SK-N-SH (cell line): ENCODE measurements at regions not wholly inside any gene's neighbourhood (a gene's known extent, or its start where the extent isn't known, plus 50 kb on each side); places are given as distances from the start of the nearest gene placed in this dataset.

Experiments used
- CTCF ChIA-PET: fragments of 300-600, 350-600 bp; formaldehyde crosslinking; extraction: SDS; loops from one replicate; lab custom pipeline; 2021; lab: Yijun Ruan, JAX
- POLR2A ChIA-PET: fragments of 350-600 bp; sonication (Branson Sonifier 250); formaldehyde crosslinking; extraction: SDS; loops from one replicate; lab custom pipeline; 2020; ENCODE audit warnings: antibody characterized with exemption, inconsistent platforms; lab: Yijun Ruan, JAX
- DNase-seq: peaks from one replicate; pipeline ENCODE4 v3.0.0; 2012
- H2AFZ ChIP-seq: fragments of 200-600 bp; sonication (generic); 2 replicates; pipeline ENCODE4 v1.8.1; 2016; ENCODE audit warnings: antibody characterized with exemption, mild to moderate bottlenecking, low read depth
- H3F3A ChIP-seq: fragments of 200-600 bp; sonication (generic); replicated peaks from 2 replicates; pipeline ENCODE3; 2016; ENCODE audit warnings: antibody characterized with exemption, mild to moderate bottlenecking; ENCODE audit not compliant: insufficient read depth
- H3K27ac ChIP-seq, 2 experiments: fragments of 200-500 bp in 1 of 2; fragments of 200-600 bp in 1 of 2; sonication (Bioruptor generic) in 1 of 2; sonication (generic), shearing (Covaris generic) in 1 of 2; 2 replicates each; pipeline versions ENCODE4 v1.5.1 to v1.6.1; 2014 to 2016; ENCODE audit warnings: low read depth in 2 of 2, inconsistent platforms in 1 of 2, low read length in 1 of 2, mild to moderate bottlenecking in 1 of 2, mixed read lengths in 1 of 2
- H3K27me3 ChIP-seq: fragments of 200-600 bp; sonication (generic), shearing (Covaris generic); 2 replicates; pipeline ENCODE4 v1.6.1; 2016; ENCODE audit warnings: mixed run types; ENCODE audit not compliant: insufficient read depth
- H3K36me3 ChIP-seq, 2 experiments: fragments of 200-500 bp in 1 of 2; fragments of 200-600 bp in 1 of 2; sonication (Bioruptor generic) in 1 of 2; sonication (generic) in 1 of 2; replicated peaks in 1 of 2; 2 replicates each; pipeline versions ENCODE3 to v1.5.1; 2014 to 2016; ENCODE audit warnings: low read length in 1 of 2, mild to moderate bottlenecking in 1 of 2; ENCODE audit not compliant: insufficient read depth in 2 of 2, control insufficient read depth in 1 of 2
- H3K4me1 ChIP-seq, 2 experiments: fragments of 200-500 bp in 1 of 2; fragments of 200-600 bp in 1 of 2; sonication (Bioruptor generic) in 1 of 2; sonication (generic), shearing (Covaris generic) in 1 of 2; 2 replicates each; pipeline versions ENCODE4 v1.5.1 to v1.6.1; 2014 to 2016; ENCODE audit warnings: low read depth in 1 of 2, low read length in 1 of 2, mixed run types in 1 of 2; ENCODE audit not compliant: insufficient read depth in 2 of 2, control insufficient read depth in 1 of 2
- H3K4me2 ChIP-seq: fragments of 200-600 bp; sonication (generic), shearing (Covaris generic); 2 replicates; pipeline ENCODE4 v1.6.1; 2017; ENCODE audit warnings: mixed run types
- H3K4me3 ChIP-seq, 2 experiments: fragments of 200-500 bp in 1 of 2; fragments of 200-600 bp in 1 of 2; sonication (Bioruptor generic) in 1 of 2; sonication (generic), shearing (Covaris generic) in 1 of 2; 2 replicates each; pipeline versions ENCODE4 v1.5.1 to v1.8.1; 2014 to 2016; ENCODE audit warnings: low read depth in 2 of 2, inconsistent platforms in 1 of 2, low read length in 1 of 2, mild to moderate bottlenecking in 1 of 2, mixed read lengths in 1 of 2, moderate library complexity in 1 of 2
- H3K79me2 ChIP-seq: fragments of 200-600 bp; sonication (generic); 2 replicates; pipeline ENCODE4 v1.8.1; 2017; ENCODE audit warnings: mild to moderate bottlenecking; ENCODE audit not compliant: insufficient read depth
- H3K9ac ChIP-seq: fragments of 200-600 bp; sonication (generic); 2 replicates; pipeline ENCODE4 v1.6.1; 2017; ENCODE audit warnings: mixed run types
- H3K9me2 ChIP-seq: fragments of 200-600 bp; sonication (generic); 2 replicates; pipeline ENCODE4 v1.6.1; 2017; ENCODE audit warnings: mixed run types
- H3K9me3 ChIP-seq: fragments of 200-600 bp; sonication (generic); 2 replicates; pipeline ENCODE4 v1.6.1; 2017; ENCODE audit warnings: mixed run types, mild to moderate bottlenecking, moderate library complexity
- H4K20me1 ChIP-seq: fragments of 200-600 bp; sonication (generic); 2 replicates; pipeline ENCODE4 v1.6.1; 2017; ENCODE audit warnings: mild to moderate bottlenecking, mixed run types; ENCODE audit not compliant: insufficient read depth
- EP300 ChIP-seq, 2 experiments: IDR thresholded peaks; 2 replicates each; pipeline versions ENCODE4 v1.4.0 to v1.6.1; 2012; ENCODE audit warnings: borderline replicate concordance in 1 of 2, low read depth in 1 of 2, low read length in 1 of 2
- FOXJ3 ChIP-seq: sonication (generic); formaldehyde crosslinking; IDR thresholded peaks from 2 replicates; pipeline ENCODE4 v1.5.1; 2020; ENCODE audit warnings: mild to moderate bottlenecking, missing genetic modification reagents
- GABPA ChIP-seq: IDR thresholded peaks from 2 replicates; pipeline ENCODE4 v1.4.0; 2012; ENCODE audit warnings: low read depth, mild to moderate bottlenecking
- GATA2 ChIP-seq: sonication (generic); formaldehyde crosslinking; IDR thresholded peaks from 2 replicates; pipeline ENCODE4 v1.5.0; 2020; ENCODE audit warnings: mild to moderate bottlenecking, missing genetic modification reagents
- MAX ChIP-seq: IDR thresholded peaks from 2 replicates; pipeline ENCODE4 v1.4.0; 2012; ENCODE audit warnings: low read depth
- MEF2A ChIP-seq: IDR thresholded peaks from 2 replicates; pipeline ENCODE4 v1.4.0; 2012; ENCODE audit warnings: low read depth, borderline replicate concordance
- MXI1 ChIP-seq: IDR thresholded peaks from 2 replicates; pipeline ENCODE4 v1.6.1; 2012; ENCODE audit warnings: mild to moderate bottlenecking, low read depth, low read length, improper control_type of control experiment
- NFIC ChIP-seq: IDR thresholded peaks from 2 replicates; pipeline ENCODE4 v1.4.0; 2012; ENCODE audit warnings: borderline replicate concordance
- PBX3 ChIP-seq: IDR thresholded peaks from 2 replicates; pipeline ENCODE4; 2012
- POLR2AphosphoS5 ChIP-seq: IDR thresholded peaks from 2 replicates; pipeline ENCODE4 v1.6.1; 2012; ENCODE audit warnings: low read depth, low read length
- RCOR1 ChIP-seq: fragments of 150-350 bp; IDR thresholded peaks from 2 replicates; pipeline ENCODE4 v1.6.1; 2017; ENCODE audit warnings: antibody characterized with exemption, low read length
- REST ChIP-seq: IDR thresholded peaks from 2 replicates; pipeline ENCODE4 v1.6.1; 2012; ENCODE audit warnings: mild to moderate bottlenecking, low read depth, low read length, moderate library complexity
- SMC3 ChIP-seq: IDR thresholded peaks from 2 replicates; pipeline ENCODE4 v1.6.1; 2012; ENCODE audit warnings: low read depth, low read length, improper control_type of control experiment
- TAF1 ChIP-seq: IDR thresholded peaks from 2 replicates; pipeline ENCODE4 v1.6.1; 2012; ENCODE audit warnings: low read depth, mild to moderate bottlenecking, low read length, moderate library complexity, borderline replicate concordance
- TCF12 ChIP-seq: IDR thresholded peaks from 2 replicates; pipeline ENCODE4 v1.4.0; 2012
- USF1 ChIP-seq: IDR thresholded peaks from 2 replicates; pipeline ENCODE4 v1.4.0; 2012; ENCODE audit warnings: low read depth, borderline replicate concordance
- WGBS: methylation state at CpG from one replicate; pipeline ENCODE4 v1.1.6; 2017; ENCODE audit warnings: low lambda C conversion rate; 5-methylcytosine and 5-hydroxymethylcytosine counted together
- TF ChIP-seq, protein P1 (sequence below): fragments of 150-350 bp; IDR thresholded peaks from 2 replicates; pipeline ENCODE4 v1.6.1; 2017; ENCODE audit warnings: antibody characterized with exemption, low read length, low read depth, borderline replicate concordance

- Histone ChIP-seq H3K9me3 (peaks cover 6% of the 10 kb centered on the region; the same call in 1 of the 2 replicates), H3K4me1 (no peaks in the 10 kb centered on the region), H4K20me1 (no peaks in the 10 kb centered on the region), H2AFZ (no peak overlapping the region), H3K4me2 (no peak overlapping the region), H3K27ac (no peak overlapping the region), H3F3A (no peaks in the 10 kb centered on the region), H3K4me3 (no peak overlapping the region), H3K36me3 (no peaks in the 10 kb centered on the region), H3K9ac (no peak overlapping the region), H3K79me2 (no peaks in the 10 kb centered on the region), H3K9me2 (no peaks in the 10 kb centered on the region), H3K27me3 (no peaks in the 10 kb centered on the region)
- DNase-seq = no peak
- ChIA-PET CTCF (interaction anchor here (0.6 to 1.0 kb wide), 2 partner anchors 16 to 23 kb away, joined by 3 read pairs; no protein-coding TSS in a partner anchor), POLR2A (no interaction called here)
- WGBS = 43% methylated on average over 2 of the region's 2 CpGs
- TF ChIP-seq FOXJ3 (CRISPR knock-in tag) (no peak), NFIC (no peak), MAX (no peak), PBX3 (no peak), RCOR1 (no peak), EP300 (IDR thresholded peaks at IDR 0.05; ENCODE audit: borderline replicate concordance in 1 of 2, low read depth in 1 of 2, low read length in 1 of 2) (no peak), GATA2 (CRISPR knock-in tag) (no peak), USF1 (no peak), TAF1 (no peak), POLR2AphosphoS5 (no peak), GABPA (no peak), TCF12 (no peak), MEF2A (no peak), MXI1 (no peak), REST (no peak), SMC3 (no peak)
- TF ChIP-seq, protein P1, sequence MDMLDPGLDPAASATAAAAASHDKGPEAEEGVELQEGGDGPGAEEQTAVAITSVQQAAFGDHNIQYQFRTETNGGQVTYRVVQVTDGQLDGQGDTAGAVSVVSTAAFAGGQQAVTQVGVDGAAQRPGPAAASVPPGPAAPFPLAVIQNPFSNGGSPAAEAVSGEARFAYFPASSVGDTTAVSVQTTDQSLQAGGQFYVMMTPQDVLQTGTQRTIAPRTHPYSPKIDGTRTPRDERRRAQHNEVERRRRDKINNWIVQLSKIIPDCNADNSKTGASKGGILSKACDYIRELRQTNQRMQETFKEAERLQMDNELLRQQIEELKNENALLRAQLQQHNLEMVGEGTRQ = no peak
Measured at GRCh38 chr7:4460597-4460996, 221.5 kb upstream of the FOXK1 start.
